Astrocyte (in vitro differentiated cells and primary cell): ENCODE measurements at regions not wholly inside any gene's neighbourhood (a gene's known extent, or its start where the extent isn't known, plus 50 kb on each side); places are given as distances from the start of the nearest gene placed in this dataset.

Source experiments
- EZH2 ChIP-seq: IDR thresholded peaks from 2 replicates; pipeline ENCODE4 v1.6.1; 2012; ENCODE audit warnings: mild to moderate bottlenecking, low read length, inconsistent platforms; ENCODE audit not compliant: insufficient read depth
- TF ChIP-seq, protein P1 (sequence below): IDR thresholded peaks from 2 replicates; pipeline ENCODE4 v1.5.1; 2011; ENCODE audit warnings: low read depth, mild to moderate bottlenecking, inconsistent platforms, low read length, moderate library complexity; ENCODE audit not compliant: insufficient read depth

DNA sequence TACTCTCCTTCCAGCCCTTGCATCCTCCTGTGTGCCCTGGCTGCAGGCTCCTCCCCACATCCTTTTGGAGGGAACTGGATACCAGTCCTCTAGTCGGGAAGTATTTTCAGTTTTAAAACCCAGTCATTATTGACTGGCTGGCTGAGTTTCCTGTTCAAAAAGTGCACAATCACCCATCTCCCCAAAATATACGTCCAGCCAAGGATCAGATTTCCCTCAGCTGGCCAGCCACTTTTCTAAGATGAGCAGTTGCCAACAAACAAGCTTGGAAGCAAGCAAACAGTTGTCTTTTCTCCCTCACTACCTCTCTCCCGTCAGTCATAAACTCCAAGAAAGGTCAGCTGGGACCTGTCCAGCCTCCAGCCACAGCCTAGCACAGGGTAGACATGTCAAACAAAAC is 147.7 kb upstream of the GALNT15 start:
- TF ChIP-seq, protein P1, sequence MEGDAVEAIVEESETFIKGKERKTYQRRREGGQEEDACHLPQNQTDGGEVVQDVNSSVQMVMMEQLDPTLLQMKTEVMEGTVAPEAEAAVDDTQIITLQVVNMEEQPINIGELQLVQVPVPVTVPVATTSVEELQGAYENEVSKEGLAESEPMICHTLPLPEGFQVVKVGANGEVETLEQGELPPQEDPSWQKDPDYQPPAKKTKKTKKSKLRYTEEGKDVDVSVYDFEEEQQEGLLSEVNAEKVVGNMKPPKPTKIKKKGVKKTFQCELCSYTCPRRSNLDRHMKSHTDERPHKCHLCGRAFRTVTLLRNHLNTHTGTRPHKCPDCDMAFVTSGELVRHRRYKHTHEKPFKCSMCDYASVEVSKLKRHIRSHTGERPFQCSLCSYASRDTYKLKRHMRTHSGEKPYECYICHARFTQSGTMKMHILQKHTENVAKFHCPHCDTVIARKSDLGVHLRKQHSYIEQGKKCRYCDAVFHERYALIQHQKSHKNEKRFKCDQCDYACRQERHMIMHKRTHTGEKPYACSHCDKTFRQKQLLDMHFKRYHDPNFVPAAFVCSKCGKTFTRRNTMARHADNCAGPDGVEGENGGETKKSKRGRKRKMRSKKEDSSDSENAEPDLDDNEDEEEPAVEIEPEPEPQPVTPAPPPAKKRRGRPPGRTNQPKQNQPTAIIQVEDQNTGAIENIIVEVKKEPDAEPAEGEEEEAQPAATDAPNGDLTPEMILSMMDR, result no peak
- TF ChIP-seq EZH2, result no peak
